Uterus (tissue), 2 donors: ENCODE measurements at regions not wholly inside any gene's neighbourhood (a gene's known extent, or its start where the extent isn't known, plus 50 kb on each side); places are given as distances from the start of the nearest gene placed in this dataset.

ENCODE experiments used
- CTCF ChIP-seq, 4 experiments: fragments of 200-600 bp in 2 of 4; fragments of 450-650 bp in 2 of 4; sonication (generic) in 2 of 4; IDR thresholded peaks; one replicate each; pipeline ENCODE4 v1.5.1; 2016 to 2019; ENCODE audit warnings: antibody characterized with exemption in 4 of 4, mild to moderate bottlenecking in 2 of 4, moderate library complexity in 1 of 4
- POLR2A ChIP-seq, 2 donors: fragments of 450-650 bp; IDR thresholded peaks; one replicate each; pipeline ENCODE4 v1.6.1; 2016; ENCODE audit warnings: antibody characterized with exemption in 2 of 2, mild to moderate bottlenecking in 1 of 2, moderate library complexity in 1 of 2

- TF ChIP-seq CTCF (IDR thresholded peaks at IDR 0.05): no peak
- no peak for TF ChIP-seq POLR2A (IDR thresholded peaks at IDR 0.05)
Measured at GRCh38 chr19:28680111-28680510, 532.8 kb downstream of the UQCRFS1 start.
